ENCODE measurements at regions not wholly inside any gene's neighbourhood (a gene's known extent, or its start where the extent isn't known, plus 50 kb on each side); places are given as distances from the start of the nearest gene placed in this dataset.
A peak's percentile ranks its signal among the peaks of the same experiment; 100 is the strongest.
"Not testable (repeated sequence)": the region's sequence is repeated elsewhere in the genome, so short reads cannot be mapped to it uniquely, and the experiment has no call there.

DNA sequence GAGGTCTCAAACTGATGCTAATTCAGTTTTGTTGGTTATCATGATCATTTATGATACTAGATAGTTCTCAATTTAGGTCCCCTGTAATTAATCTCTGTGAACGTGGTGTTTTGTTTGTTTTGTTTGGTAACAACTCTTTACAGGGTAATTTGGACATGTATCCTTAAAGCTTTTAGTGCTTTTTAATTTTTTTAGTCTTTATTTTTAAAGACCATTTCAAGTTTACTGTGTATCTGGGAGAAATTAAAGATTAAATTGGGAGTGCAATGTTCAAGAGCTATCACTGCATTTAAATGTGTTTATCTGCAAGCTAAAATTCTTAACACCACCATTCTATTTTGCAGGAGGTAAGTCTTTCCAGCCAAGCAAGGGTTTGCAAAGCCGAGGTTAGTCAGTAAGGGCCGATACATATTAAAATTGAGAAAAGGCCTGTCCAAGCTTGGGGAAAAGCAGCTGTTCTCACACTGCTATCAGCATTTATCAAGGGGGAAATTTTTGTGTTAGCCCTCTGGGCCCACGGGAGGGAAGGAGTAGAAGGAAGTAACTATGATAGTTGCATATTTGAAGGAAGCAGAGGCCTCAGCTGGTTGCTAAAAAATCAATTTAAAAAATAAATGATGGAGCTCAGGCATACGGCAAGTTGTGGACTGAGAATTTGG lies 59.3 kb upstream of the ZNF217 start:
- no peaks in the 10 kb centered on the region for H3K36me3 ChIP-seq
- no peaks in the 10 kb centered on the region for H3K9me3 ChIP-seq
- H3K27me3 ChIP-seq = no peaks in the 10 kb centered on the region
- H3K4me1 ChIP-seq = peaks cover 0 to 4% of the 10 kb centered on the region in 2 donors
- intact Hi-C loops (cut with DNase I) = no loop called here
- TF ChIP-seq, protein P1, sequence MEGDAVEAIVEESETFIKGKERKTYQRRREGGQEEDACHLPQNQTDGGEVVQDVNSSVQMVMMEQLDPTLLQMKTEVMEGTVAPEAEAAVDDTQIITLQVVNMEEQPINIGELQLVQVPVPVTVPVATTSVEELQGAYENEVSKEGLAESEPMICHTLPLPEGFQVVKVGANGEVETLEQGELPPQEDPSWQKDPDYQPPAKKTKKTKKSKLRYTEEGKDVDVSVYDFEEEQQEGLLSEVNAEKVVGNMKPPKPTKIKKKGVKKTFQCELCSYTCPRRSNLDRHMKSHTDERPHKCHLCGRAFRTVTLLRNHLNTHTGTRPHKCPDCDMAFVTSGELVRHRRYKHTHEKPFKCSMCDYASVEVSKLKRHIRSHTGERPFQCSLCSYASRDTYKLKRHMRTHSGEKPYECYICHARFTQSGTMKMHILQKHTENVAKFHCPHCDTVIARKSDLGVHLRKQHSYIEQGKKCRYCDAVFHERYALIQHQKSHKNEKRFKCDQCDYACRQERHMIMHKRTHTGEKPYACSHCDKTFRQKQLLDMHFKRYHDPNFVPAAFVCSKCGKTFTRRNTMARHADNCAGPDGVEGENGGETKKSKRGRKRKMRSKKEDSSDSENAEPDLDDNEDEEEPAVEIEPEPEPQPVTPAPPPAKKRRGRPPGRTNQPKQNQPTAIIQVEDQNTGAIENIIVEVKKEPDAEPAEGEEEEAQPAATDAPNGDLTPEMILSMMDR (IDR thresholded peaks at IDR 0.05) = no peak
- peak overlapping the region in 1 of 2 donors; percentile 9 for H3K27ac ChIP-seq
- no peak for DNase-seq (ENCODE audit: low spot score in 2 of 2)
- no peak overlapping the region for H3K4me3 ChIP-seq

DNA sequence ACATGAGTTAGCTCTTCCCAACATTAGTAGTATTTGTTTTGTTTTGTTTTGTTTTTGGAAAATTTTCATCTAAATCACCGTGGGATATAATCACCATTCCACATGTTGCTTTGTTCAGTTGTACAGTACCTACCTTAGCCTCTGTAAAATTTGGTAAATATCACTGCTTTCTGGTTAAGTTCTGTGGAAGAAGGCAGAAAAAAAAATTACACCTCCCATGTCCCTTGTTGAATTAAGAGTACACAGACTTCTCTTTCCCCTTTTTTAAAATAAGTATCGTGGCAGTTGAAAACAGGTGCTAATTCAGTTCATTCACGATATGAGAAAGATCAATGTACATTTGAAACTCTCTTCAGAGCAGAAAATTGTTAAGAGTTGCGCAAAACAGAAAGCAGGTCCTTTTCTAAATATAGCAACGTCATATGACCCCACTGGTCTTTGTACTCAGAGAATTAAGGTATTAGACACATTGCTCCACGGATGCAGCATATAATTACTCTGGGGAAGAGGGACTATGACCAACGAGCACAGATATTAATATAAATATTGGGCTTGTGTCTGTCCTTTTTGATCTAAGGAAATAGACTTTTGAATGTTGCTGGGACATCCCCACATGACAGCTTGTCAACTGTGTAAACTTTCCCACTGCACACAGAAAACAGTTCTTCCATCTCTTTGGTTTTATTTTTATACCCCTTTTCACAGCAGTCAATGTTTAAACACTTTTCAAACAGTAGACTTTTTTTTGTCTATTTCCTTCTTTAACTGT lies 58.6 kb upstream of the ZNF217 start:
- intact Hi-C loops (cut with DNase I) = no loop called here
- Histone ChIP-seq H3K36me3 (no peaks in the 10 kb centered on the region), H3K4me1 (peaks cover 0 to 4% of the 10 kb centered on the region in 2 donors), H3K27ac (peak overlapping the region in 1 of 2 donors; percentile 9), H3K9me3 (no peaks in the 10 kb centered on the region), H3K27me3 (no peaks in the 10 kb centered on the region), H3K4me3 (no peak overlapping the region)
- DNase-seq (ENCODE audit: low spot score in 2 of 2) = no peak
- TF ChIP-seq, protein P1 (IDR thresholded peaks at IDR 0.05) = no peak

DNA sequence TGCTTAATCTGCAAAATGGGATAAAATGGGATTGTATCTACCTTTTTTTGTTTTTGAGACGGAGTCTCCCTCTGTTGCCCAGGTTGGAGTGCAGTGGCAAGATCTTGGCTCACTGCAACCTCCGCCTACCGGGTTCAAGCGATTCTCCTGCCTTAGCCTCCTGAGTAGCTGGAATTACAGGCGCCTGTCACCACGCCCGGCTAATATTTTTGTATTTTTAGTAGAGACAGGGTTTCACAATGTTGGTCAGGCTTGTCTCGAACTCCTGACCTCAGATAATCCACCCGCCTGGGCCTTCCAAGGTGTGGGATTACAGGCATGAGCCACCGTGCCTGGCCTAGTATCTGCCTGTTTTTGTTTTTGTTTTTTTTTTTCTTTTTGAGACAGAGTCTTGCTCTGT lies 55.9 kb upstream of the ZNF217 start:
- H3K36me3 ChIP-seq; H3K9me3 ChIP-seq; H3K4me3 ChIP-seq; intact Hi-C loops (cut with DNase I); DNase-seq (ENCODE audit: low spot score in 2 of 2); H3K4me1 ChIP-seq; H3K27me3 ChIP-seq; H3K27ac ChIP-seq: not testable (repeated sequence)

DNA sequence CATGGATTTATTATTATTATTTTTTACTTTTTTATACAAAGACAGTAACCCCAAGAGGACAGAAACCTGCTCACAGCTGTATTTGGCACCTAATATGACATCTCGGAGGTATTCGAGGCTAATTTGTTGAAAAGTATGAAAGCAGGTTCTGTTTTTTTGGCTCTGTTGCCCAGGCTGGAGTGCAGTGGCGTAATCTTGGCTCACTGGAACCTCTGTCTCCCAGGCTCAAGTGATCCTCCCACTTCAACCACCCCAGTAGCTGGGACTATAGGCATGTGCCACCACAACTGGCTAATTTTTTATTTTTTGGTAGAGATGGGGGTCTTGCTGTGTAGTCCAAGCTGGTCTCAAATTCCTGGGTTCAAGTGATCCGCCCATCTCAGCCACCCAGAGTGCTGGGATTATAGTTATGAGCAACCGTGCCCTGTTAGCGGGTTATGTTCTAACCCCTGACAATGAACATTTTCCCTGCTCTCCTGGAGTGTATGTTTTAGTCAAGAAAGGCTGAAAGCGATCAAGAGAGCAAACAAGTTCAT lies 53.7 kb upstream of the ZNF217 start:
- Histone ChIP-seq H3K27me3 (no peaks in the 10 kb centered on the region), H3K9me3 (no peaks in the 10 kb centered on the region), H3K4me1 (no peaks in the 10 kb centered on the region), H3K4me3 (no peak overlapping the region), H3K36me3 (no peaks in the 10 kb centered on the region), H3K27ac (no peak overlapping the region)
- peak in 1 of 2 donors; percentile 11 for DNase-seq (ENCODE audit: low spot score in 2 of 2)
- TF ChIP-seq, protein P1 (IDR thresholded peaks at IDR 0.05) = no peak
- intact Hi-C loops (cut with DNase I) = no loop called here

DNA sequence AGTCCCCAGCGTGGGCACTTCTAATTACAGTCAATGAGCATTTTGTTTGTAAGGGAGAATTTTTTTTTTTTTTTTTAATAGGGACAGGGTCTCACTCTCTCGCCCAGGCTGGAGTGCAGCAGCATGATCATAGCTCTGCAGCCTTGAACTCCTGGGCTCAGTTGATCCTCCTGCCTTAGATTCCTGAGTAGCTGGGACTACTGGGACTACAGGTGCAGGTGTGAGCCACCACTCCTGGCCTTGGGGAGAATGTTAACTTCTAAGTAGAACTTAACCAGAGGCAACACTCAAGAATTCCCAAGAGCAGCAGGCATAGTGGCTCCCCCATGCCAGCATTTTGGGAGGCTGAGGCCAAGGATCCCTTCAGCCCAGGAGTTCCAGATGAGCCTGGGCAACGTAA lies 52.9 kb upstream of the ZNF217 start:
- H3K4me1 ChIP-seq = no peaks in the 10 kb centered on the region

DNA sequence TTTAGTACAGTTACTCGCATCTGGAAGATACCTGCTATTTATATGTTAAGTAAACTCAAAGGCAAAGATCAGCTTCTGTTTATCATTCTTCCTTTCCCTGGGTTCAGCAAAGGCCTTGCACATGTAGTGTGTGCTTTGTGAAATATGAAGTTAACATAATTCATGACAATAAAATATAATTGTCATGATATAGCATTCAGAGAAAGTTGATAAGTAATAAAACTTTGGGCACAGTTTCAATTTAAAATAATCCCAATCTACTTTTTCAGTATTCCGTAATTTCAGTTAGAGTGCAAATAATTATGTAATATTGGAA lies 51.9 kb upstream of the ZNF217 start:
- H3K4me3 ChIP-seq = no peak overlapping the region
- H3K36me3 ChIP-seq = no peaks in the 10 kb centered on the region
- H3K4me1 ChIP-seq = no peaks in the 10 kb centered on the region
- H3K27ac ChIP-seq = no peak overlapping the region
- TF ChIP-seq, protein P1 (IDR thresholded peaks at IDR 0.05) = no peak
- no peak for DNase-seq (ENCODE audit: low spot score in 2 of 2)
- H3K27me3 ChIP-seq = no peaks in the 10 kb centered on the region
- intact Hi-C loops (cut with DNase I) = no loop called here
- H3K9me3 ChIP-seq = no peaks in the 10 kb centered on the region

More for the DNA sequence above, 52.9 kb upstream of the ZNF217 start:
- DNase-seq (ENCODE audit: low spot score in 2 of 2) = no peak
- H3K9me3 ChIP-seq = no peaks in the 10 kb centered on the region
- H3K27ac ChIP-seq = no peak overlapping the region
- no peak overlapping the region for H3K4me3 ChIP-seq
- no peaks in the 10 kb centered on the region for H3K36me3 ChIP-seq
- intact Hi-C loops (cut with DNase I) = no loop called here
- TF ChIP-seq, protein P1 (IDR thresholded peaks at IDR 0.05) = no peak
- H3K27me3 ChIP-seq = no peaks in the 10 kb centered on the region

DNA sequence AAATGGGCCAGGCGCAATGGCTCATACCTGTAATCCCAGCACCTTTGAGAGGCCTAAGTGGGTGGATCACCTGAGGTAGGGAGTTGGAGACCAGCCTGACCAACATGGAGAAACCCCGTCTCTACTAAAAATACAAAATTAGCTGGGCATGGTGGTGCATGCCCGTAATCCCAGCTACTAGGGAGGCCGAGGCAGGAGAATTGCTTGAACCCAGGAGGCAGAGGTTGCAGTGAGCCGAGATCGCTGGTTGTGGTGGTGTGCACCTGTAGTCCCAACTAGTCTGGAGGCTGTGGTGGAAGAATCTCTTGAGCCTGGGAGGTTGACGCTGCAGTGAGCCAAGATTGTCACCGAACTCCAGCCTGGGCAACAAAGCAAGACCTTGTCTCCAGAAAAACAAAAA lies 50.5 kb upstream of the ZNF217 start:
- H3K9me3 ChIP-seq; H3K27me3 ChIP-seq; intact Hi-C loops (cut with DNase I); DNase-seq (ENCODE audit: low spot score in 2 of 2); H3K27ac ChIP-seq; H3K4me3 ChIP-seq; H3K36me3 ChIP-seq; H3K4me1 ChIP-seq: not testable (repeated sequence)

All from ascending aorta (tissue), 2 donors.